Ovary (tissue), 3 donors: ENCODE measurements at regions not wholly inside any gene's neighbourhood (a gene's known extent, or its start where the extent isn't known, plus 50 kb on each side); places are given as distances from the start of the nearest gene placed in this dataset.

ENCODE experiments used
- CTCF ChIP-seq, 3 donors: fragments of 450-650 bp in 2 of 3; fragments of 200-600 bp in 1 of 3; IDR thresholded peaks; one replicate each; pipeline versions ENCODE4 v1.5.1 to v1.8.0; 2016 to 2022; ENCODE audit warnings: antibody characterized with exemption in 3 of 3, mild to moderate bottlenecking in 1 of 3
- EP300 ChIP-seq: sonication (generic); formaldehyde crosslinking; IDR thresholded peaks from one replicate; pipeline ENCODE4 v1.6.1; 2017; ENCODE audit warnings: antibody characterized with exemption
- POLR2A ChIP-seq: fragments of 450-650 bp; IDR thresholded peaks from one replicate; pipeline ENCODE4 v1.6.1; 2017; ENCODE audit warnings: antibody characterized with exemption, mild to moderate bottlenecking, moderate library complexity
- donor health status: DM: no; HTN: no; CAD: no.

DNA sequence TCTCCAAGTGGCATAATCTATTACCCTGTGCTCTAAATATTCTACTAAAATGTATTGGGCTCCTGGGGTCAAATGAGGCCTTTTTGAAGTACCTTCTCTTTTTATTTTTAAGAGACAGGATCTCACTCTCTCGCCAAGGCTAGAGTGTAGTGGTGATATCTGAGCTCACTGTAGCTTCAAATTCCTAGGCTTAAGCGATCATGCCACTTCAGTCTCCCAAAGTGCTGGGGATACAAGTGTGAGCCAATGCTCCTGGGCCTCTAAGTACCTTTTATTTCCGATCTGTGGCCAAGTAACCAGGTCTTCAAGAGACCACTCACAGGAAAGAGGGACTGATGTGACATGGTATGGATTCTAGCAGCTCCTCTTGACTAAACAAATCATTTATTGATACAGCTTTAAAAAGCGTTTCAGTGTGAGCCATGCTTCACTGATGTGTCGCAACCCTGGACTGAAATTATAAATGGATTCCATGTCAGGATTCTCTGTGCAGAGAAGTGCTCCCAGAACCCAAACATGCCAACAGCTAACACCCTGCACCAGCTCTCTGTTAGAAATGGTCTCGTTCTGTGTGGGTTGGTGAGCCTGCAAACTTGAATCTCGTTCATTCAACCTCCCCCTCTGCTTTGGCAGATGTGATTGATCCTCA is 477.8 kb downstream of the HINT1 start:
- no peak for TF ChIP-seq CTCF (IDR thresholded peaks at IDR 0.05)
- TF ChIP-seq EP300: no peak
- no peak for TF ChIP-seq POLR2A
